Natural killer cell (primary cell): ENCODE measurements at regions not wholly inside any gene's neighbourhood (a gene's known extent, or its start where the extent isn't known, plus 50 kb on each side); places are given as distances from the start of the nearest gene placed in this dataset.

Experiments used
- ATAC-seq, 3 donors: fragments of 150-1000 bp in 2 of 3; fragments of 200-7000 bp in 1 of 3; cut with Tn5 transposase; 1 replicate in 1 of 3; 2 replicates in 2 of 3; pipeline ENCODE4 v1.10.0; 2021; ENCODE audit warnings: mild to moderate bottlenecking in 2 of 3, moderate library complexity in 2 of 3
- DNase-seq, 2 donors: peaks; one replicate each; pipeline versions ENCODE4 v3.0.0 to v3.0.0-alpha.2; 2013 to 2021; ENCODE audit warnings: mixed read lengths in 1 of 2
- H3K27ac ChIP-seq: one replicate; pipeline ENCODE4 v1.5.1; 2013; ENCODE audit warnings: mild to moderate bottlenecking, low read length
- H3K27me3 ChIP-seq: one replicate; pipeline ENCODE4 v1.6.1; 2013; ENCODE audit warnings: low read length; ENCODE audit not compliant: control insufficient read depth, insufficient read depth
- H3K36me3 ChIP-seq: one replicate; pipeline ENCODE4 v1.6.1; 2013; ENCODE audit warnings: low read length; ENCODE audit not compliant: control insufficient read depth, insufficient read depth
- H3K4me1 ChIP-seq: one replicate; pipeline ENCODE4 v1.6.1; 2013; ENCODE audit warnings: low read length; ENCODE audit not compliant: control insufficient read depth, insufficient read depth
- H3K4me3 ChIP-seq: one replicate; pipeline ENCODE4 v1.5.1; 2013; ENCODE audit warnings: low read length
- H3K9me3 ChIP-seq: one replicate; pipeline ENCODE4 v1.6.1; 2013; ENCODE audit warnings: low read length; ENCODE audit not compliant: control insufficient read depth, insufficient read depth
- H3K27ac Mint-ChIP-seq, 2 donors: one replicate each; pipeline ENCODE4 v1.8.0; 2022; ENCODE audit warnings: mild to moderate bottlenecking in 2 of 2, mixed read lengths in 2 of 2, moderate library complexity in 1 of 2
- H3K27me3 Mint-ChIP-seq, 2 donors: one replicate each; pipeline ENCODE4 v1.8.0; 2022; ENCODE audit warnings: low read depth in 2 of 2, mixed read lengths in 2 of 2
- H3K36me3 Mint-ChIP-seq: one replicate; pipeline ENCODE4 v1.8.0; 2022; ENCODE audit warnings: mixed read lengths
- H3K4me1 Mint-ChIP-seq, 2 donors: one replicate each; pipeline ENCODE4 v1.8.0; 2022; ENCODE audit warnings: mixed read lengths in 2 of 2
- H3K4me3 Mint-ChIP-seq: one replicate; pipeline ENCODE4 v1.8.0; 2022; ENCODE audit warnings: mild to moderate bottlenecking, moderate library complexity, mixed read lengths
- H3K9me3 Mint-ChIP-seq, 2 donors: one replicate each; pipeline ENCODE4 v1.8.0; 2022; ENCODE audit warnings: mixed read lengths in 2 of 2
- WGBS: methylation state at CpG from one replicate; pipeline ENCODE4 v1.1.7; 2013; ENCODE audit warnings: missing lambda C conversion rate; ENCODE audit not compliant: insufficient coverage; 5-methylcytosine and 5-hydroxymethylcytosine counted together
- intact Hi-C: fragments of 100-400 bp; cut with micrococcal nuclease; formaldehyde crosslinking; loops from one replicate; pipeline ENCODE4 v1.14.2; 2022
- TF ChIP-seq, protein P1 (sequence below): fragments of 200-600 bp; IDR thresholded peaks from one replicate; pipeline ENCODE4 v1.8.0; 2022; ENCODE audit warnings: antibody characterized with exemption

DNA sequence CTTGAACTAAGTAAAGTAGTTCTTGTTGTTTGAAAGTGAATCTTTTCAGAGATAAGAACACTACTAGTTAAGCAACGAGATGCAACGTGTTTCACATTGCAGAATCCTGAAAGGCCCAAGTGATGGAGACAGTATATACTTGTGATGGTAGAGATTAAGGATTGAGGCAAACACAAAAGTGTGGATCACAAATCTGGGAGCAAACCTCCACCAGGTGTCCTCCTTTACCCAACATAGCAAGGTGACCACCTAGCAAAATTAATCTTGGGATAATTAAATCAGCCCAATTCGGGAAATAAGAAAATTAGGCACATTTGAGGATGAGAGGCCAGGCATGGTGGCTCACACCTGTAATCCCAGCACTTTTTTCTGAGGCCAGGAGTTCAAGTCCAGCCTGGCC is 563.9 kb downstream of the DACH1 start:
- TF ChIP-seq, protein P1, sequence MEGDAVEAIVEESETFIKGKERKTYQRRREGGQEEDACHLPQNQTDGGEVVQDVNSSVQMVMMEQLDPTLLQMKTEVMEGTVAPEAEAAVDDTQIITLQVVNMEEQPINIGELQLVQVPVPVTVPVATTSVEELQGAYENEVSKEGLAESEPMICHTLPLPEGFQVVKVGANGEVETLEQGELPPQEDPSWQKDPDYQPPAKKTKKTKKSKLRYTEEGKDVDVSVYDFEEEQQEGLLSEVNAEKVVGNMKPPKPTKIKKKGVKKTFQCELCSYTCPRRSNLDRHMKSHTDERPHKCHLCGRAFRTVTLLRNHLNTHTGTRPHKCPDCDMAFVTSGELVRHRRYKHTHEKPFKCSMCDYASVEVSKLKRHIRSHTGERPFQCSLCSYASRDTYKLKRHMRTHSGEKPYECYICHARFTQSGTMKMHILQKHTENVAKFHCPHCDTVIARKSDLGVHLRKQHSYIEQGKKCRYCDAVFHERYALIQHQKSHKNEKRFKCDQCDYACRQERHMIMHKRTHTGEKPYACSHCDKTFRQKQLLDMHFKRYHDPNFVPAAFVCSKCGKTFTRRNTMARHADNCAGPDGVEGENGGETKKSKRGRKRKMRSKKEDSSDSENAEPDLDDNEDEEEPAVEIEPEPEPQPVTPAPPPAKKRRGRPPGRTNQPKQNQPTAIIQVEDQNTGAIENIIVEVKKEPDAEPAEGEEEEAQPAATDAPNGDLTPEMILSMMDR: no peak
- no peak for ATAC-seq
- no peaks in the 10 kb centered on the region for H3K4me1 Mint-ChIP-seq
- H3K36me3 Mint-ChIP-seq: no peaks in the 10 kb centered on the region
- no peak overlapping the region for H3K4me3 ChIP-seq
- H3K27me3 ChIP-seq: no peaks in the 10 kb centered on the region
- H3K4me3 Mint-ChIP-seq: no peak overlapping the region
- no peaks in the 10 kb centered on the region for H3K36me3 ChIP-seq
- no peak overlapping the region for H3K27ac Mint-ChIP-seq
- H3K27ac ChIP-seq: no peak overlapping the region
- DNase-seq: no peak
- intact Hi-C loops: no loop called here
- H3K9me3 Mint-ChIP-seq: peaks cover 0 to 2% of the 10 kb centered on the region in 2 donors
- peaks cover 0 to 9% of the 10 kb centered on the region in 2 donors for H3K27me3 Mint-ChIP-seq
- H3K9me3 ChIP-seq: no peaks in the 10 kb centered on the region
- no peaks in the 10 kb centered on the region for H3K4me1 ChIP-seq
- 74% methylated on average over 3 of the region's 3 CpGs for WGBS

DNA sequence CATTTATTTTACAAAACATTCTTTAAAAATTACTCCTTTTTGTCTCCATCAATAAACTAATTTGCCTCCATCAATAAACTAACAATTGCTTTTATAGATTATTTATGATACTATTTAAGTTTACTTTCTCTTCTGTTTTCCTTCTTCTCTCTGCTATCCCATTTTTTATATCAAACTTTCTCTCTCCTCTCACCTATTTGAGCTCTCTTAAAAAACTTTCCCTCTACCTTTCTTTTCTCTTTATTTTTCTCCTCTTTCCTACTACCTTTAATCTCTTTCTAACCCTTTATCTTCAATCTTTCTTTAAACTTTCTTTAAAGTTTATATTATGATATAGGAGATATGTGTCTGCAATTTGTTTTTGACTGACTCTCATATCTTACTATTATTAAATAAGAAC is 566.4 kb downstream of the DACH1 start:
- Mint-ChIP-seq H3K9me3 (peaks cover 0 to 2% of the 10 kb centered on the region in 2 donors), H3K4me1 (no peaks in the 10 kb centered on the region), H3K36me3 (no peaks in the 10 kb centered on the region), H3K4me3 (no peak overlapping the region), H3K27ac (no peak overlapping the region), H3K27me3 (peaks cover 0 to 11% of the 10 kb centered on the region in 2 donors)
- H3K27ac ChIP-seq: no peak overlapping the region
- DNase-seq: no peak
- H3K36me3 ChIP-seq: no peaks in the 10 kb centered on the region
- H3K4me1 ChIP-seq: no peaks in the 10 kb centered on the region
- intact Hi-C loops: no loop called here
- H3K9me3 ChIP-seq: no peaks in the 10 kb centered on the region
- no peak for ATAC-seq
- TF ChIP-seq, protein P1: no peak
- no peak overlapping the region for H3K4me3 ChIP-seq
- no peaks in the 10 kb centered on the region for H3K27me3 ChIP-seq

DNA sequence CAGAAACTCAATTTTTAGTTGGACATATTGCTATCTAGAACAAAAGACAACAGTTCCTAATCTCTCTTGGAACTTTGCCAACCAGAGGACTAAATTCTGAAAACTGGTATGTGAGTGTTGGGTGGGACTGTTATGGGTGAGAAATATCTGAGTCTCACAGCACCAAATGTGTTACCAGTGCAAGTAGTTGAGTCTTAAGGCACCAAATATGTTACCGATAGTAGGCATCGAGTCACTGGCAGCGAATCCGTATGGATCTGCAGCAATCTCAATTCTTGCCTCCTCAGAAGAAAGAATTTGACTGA is 575.2 kb downstream of the DACH1 start:
- Histone ChIP-seq H3K4me3 (no peak overlapping the region), H3K36me3 (no peaks in the 10 kb centered on the region), H3K4me1 (peaks cover 4% of the 10 kb centered on the region), H3K9me3 (peaks cover 3% of the 10 kb centered on the region), H3K27ac (peak overlapping the region; percentile 88), H3K27me3 (no peaks in the 10 kb centered on the region)
- Mint-ChIP-seq H3K27me3 (no peaks in the 10 kb centered on the region), H3K4me1 (peaks cover 15 to 24% of the 10 kb centered on the region in 2 donors), H3K4me3 (peak overlapping the region; percentile 89), H3K9me3 (peaks cover 0 to 2% of the 10 kb centered on the region in 2 donors), H3K27ac (peak overlapping the region; percentile 94 to 97), H3K36me3 (no peaks in the 10 kb centered on the region)
- 86% methylated on average over 4 of the region's 4 CpGs for WGBS
- TF ChIP-seq, protein P1: no peak
- intact Hi-C loops: loop anchor here (2.0 kb wide), 1 partner anchor 1435 kb away; the partner anchor contains the start of genes BORA and MZT1
- DNase-seq: peak in 1 of 2 donors; percentile 24
- ATAC-seq: peak; percentile 16 to 53 (median 45)
